Suprapubic skin (tissue), 4 donors: ENCODE measurements at regions not wholly inside any gene's neighbourhood (a gene's known extent, or its start where the extent isn't known, plus 50 kb on each side); places are given as distances from the start of the nearest gene placed in this dataset.

Experiments used
- DNase-seq, 2 donors: peaks; one replicate each; pipeline ENCODE4 v3.0.0-alpha.2; 2019; ENCODE audit warnings: low spot score in 2 of 2
- H3K27ac ChIP-seq: fragments of 200-600 bp; sonication (generic); one replicate; pipeline ENCODE4 v1.5.1; 2019
- H3K27me3 ChIP-seq: fragments of 200-600 bp; sonication (generic); one replicate; pipeline ENCODE4 v1.5.1; 2019
- H3K36me3 ChIP-seq: fragments of 200-600 bp; sonication (generic); one replicate; pipeline ENCODE4 v1.5.1; 2019
- H3K4me1 ChIP-seq: fragments of 200-600 bp; sonication (generic); one replicate; pipeline ENCODE4 v1.5.1; 2019
- H3K4me3 ChIP-seq: fragments of 200-600 bp; sonication (generic); one replicate; pipeline ENCODE4 v1.5.1; 2019; ENCODE audit warnings: mild to moderate bottlenecking
- H3K9me3 ChIP-seq: fragments of 200-600 bp; sonication (generic); one replicate; pipeline ENCODE4 v1.5.1; 2019
- EP300 ChIP-seq: sonication (generic); formaldehyde crosslinking; IDR thresholded peaks from one replicate; pipeline ENCODE4 v1.6.1; 2017; ENCODE audit warnings: antibody characterized with exemption
- POLR2A ChIP-seq, 2 donors: fragments of 450-650 bp; IDR thresholded peaks; one replicate each; pipeline ENCODE4 v1.6.1; 2017; ENCODE audit warnings: antibody characterized with exemption in 2 of 2, mild to moderate bottlenecking in 2 of 2, moderate library complexity in 2 of 2
- POLR2AphosphoS5 ChIP-seq, 3 donors: sonication (generic); formaldehyde crosslinking; IDR thresholded peaks; one replicate each; pipeline ENCODE4 v1.6.1; 2017; ENCODE audit warnings: antibody characterized with exemption in 3 of 3
- WGBS: methylation state at CpG from one replicate; pipeline ENCODE4 v1.1.5; 2018; 5-methylcytosine and 5-hydroxymethylcytosine counted together
- TF ChIP-seq, protein P1 (sequence below), 2 donors: fragments of 200-600 bp in 1 of 2; fragments of 450-650 bp in 1 of 2; sonication (generic) in 1 of 2; IDR thresholded peaks; one replicate each; pipeline ENCODE4 v1.5.1; 2016 to 2019; ENCODE audit warnings: antibody characterized with exemption in 2 of 2, mild to moderate bottlenecking in 1 of 2, moderate library complexity in 1 of 2

DNA sequence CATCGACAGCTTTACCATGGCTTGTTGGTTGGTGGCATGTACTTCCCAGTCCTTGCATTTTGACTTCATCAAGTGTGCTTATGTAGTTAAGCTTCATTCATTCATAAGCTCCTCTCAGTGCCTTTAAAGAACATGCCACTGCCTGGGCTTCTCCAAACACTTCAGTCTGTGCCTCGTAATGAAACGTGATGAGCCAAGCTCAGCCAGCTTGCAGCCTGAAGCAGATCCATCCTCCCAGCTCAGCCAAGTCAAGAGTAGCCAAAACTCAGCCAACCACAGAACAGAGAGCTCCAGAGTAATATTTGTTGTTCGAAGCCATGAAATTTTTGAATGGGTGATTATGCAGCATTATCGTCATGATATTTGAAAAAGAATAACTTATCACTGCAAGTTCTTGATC lies 989.7 kb downstream of the EFNB2 start:
- H3K4me3 ChIP-seq, result no peak overlapping the region
- H3K9me3 ChIP-seq, result no peaks in the 10 kb centered on the region
- no peak for DNase-seq
- no peaks in the 10 kb centered on the region for H3K4me1 ChIP-seq
- H3K27me3 ChIP-seq, result no peaks in the 10 kb centered on the region
- H3K27ac ChIP-seq, result no peak overlapping the region
- 63% methylated on average over 5 of the region's 5 CpGs for WGBS
- H3K36me3 ChIP-seq, result no peaks in the 10 kb centered on the region
- TF ChIP-seq POLR2A (IDR thresholded peaks at IDR 0.05) (no peak), EP300 (no peak), POLR2AphosphoS5 (IDR thresholded peaks at IDR 0.05) (no peak)
- TF ChIP-seq, protein P1, sequence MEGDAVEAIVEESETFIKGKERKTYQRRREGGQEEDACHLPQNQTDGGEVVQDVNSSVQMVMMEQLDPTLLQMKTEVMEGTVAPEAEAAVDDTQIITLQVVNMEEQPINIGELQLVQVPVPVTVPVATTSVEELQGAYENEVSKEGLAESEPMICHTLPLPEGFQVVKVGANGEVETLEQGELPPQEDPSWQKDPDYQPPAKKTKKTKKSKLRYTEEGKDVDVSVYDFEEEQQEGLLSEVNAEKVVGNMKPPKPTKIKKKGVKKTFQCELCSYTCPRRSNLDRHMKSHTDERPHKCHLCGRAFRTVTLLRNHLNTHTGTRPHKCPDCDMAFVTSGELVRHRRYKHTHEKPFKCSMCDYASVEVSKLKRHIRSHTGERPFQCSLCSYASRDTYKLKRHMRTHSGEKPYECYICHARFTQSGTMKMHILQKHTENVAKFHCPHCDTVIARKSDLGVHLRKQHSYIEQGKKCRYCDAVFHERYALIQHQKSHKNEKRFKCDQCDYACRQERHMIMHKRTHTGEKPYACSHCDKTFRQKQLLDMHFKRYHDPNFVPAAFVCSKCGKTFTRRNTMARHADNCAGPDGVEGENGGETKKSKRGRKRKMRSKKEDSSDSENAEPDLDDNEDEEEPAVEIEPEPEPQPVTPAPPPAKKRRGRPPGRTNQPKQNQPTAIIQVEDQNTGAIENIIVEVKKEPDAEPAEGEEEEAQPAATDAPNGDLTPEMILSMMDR (IDR thresholded peaks at IDR 0.05), result no peak

GRCh38 chr13:105543742-105544141 lies 991.7 kb downstream of the EFNB2 start:
- H3K27ac ChIP-seq, result no peak overlapping the region
- DNase-seq, result no peak
- H3K9me3 ChIP-seq, result no peaks in the 10 kb centered on the region
- 65% methylated on average over 2 of the region's 2 CpGs for WGBS
- H3K4me1 ChIP-seq, result no peaks in the 10 kb centered on the region
- TF ChIP-seq, protein P1 (IDR thresholded peaks at IDR 0.05), result no peak
- TF ChIP-seq POLR2AphosphoS5 (IDR thresholded peaks at IDR 0.05) (no peak), EP300 (no peak), POLR2A (IDR thresholded peaks at IDR 0.05) (no peak)
- no peaks in the 10 kb centered on the region for H3K27me3 ChIP-seq
- no peaks in the 10 kb centered on the region for H3K36me3 ChIP-seq
- H3K4me3 ChIP-seq, result no peak overlapping the region

- H3K36me3 ChIP-seq, result no peaks in the 10 kb centered on the region
- WGBS, result 93% methylated on average over 2 of the region's 2 CpGs
- TF ChIP-seq POLR2AphosphoS5 (IDR thresholded peaks at IDR 0.05) (no peak), POLR2A (IDR thresholded peaks at IDR 0.05) (no peak), EP300 (no peak)
- TF ChIP-seq, protein P1 (IDR thresholded peaks at IDR 0.05), result no peak
These were observed 993.9 kb downstream of the EFNB2 start for GRCh38 chr13:105541565-105541964.

GRCh38 chr13:105538346-105538745 lies 997.1 kb downstream of the EFNB2 start:
- H3K4me1 ChIP-seq, result no peaks in the 10 kb centered on the region
- no peak overlapping the region for H3K27ac ChIP-seq
- no peaks in the 10 kb centered on the region for H3K27me3 ChIP-seq
- H3K4me3 ChIP-seq, result no peak overlapping the region
- H3K9me3 ChIP-seq, result no peaks in the 10 kb centered on the region
- no peak for TF ChIP-seq EP300
- no peaks in the 10 kb centered on the region for H3K36me3 ChIP-seq
- DNase-seq, result no peak
- 65% methylated on average over 4 of the region's 4 CpGs for WGBS

More at GRCh38 chr13:105541565-105541964, 993.9 kb downstream of the EFNB2 start:
- DNase-seq, result no peak
- Histone ChIP-seq H3K4me3 (no peak overlapping the region), H3K4me1 (no peaks in the 10 kb centered on the region), H3K27me3 (no peaks in the 10 kb centered on the region), H3K27ac (no peak overlapping the region), H3K9me3 (no peaks in the 10 kb centered on the region)

GRCh38 chr13:105537113-105537512 lies 998.3 kb downstream of the EFNB2 start:
- no peak for DNase-seq
- WGBS, result 66% methylated on average over 7 of the region's 7 CpGs
- Histone ChIP-seq H3K4me3 (no peak overlapping the region), H3K36me3 (no peaks in the 10 kb centered on the region), H3K9me3 (no peaks in the 10 kb centered on the region), H3K27ac (no peak overlapping the region), H3K4me1 (no peaks in the 10 kb centered on the region), H3K27me3 (no peaks in the 10 kb centered on the region)
- no peak for TF ChIP-seq POLR2A (IDR thresholded peaks at IDR 0.05)
- no peak for TF ChIP-seq POLR2AphosphoS5 (IDR thresholded peaks at IDR 0.05)
- TF ChIP-seq, protein P1 (IDR thresholded peaks at IDR 0.05), result no peak
- TF ChIP-seq EP300, result no peak

- WGBS, result 95% methylated on average over 3 of the region's 3 CpGs
- TF ChIP-seq, protein P1 (IDR thresholded peaks at IDR 0.05), result no peak
- TF ChIP-seq POLR2AphosphoS5 (IDR thresholded peaks at IDR 0.05) (no peak), POLR2A (IDR thresholded peaks at IDR 0.05) (no peak), EP300 (no peak)
These were observed 1005.0 kb downstream of the EFNB2 start for GRCh38 chr13:105530468-105530867.

More at GRCh38 chr13:105530468-105530867, 1005.0 kb downstream of the EFNB2 start:
- Histone ChIP-seq H3K9me3 (no peaks in the 10 kb centered on the region), H3K36me3 (no peaks in the 10 kb centered on the region), H3K27ac (no peak overlapping the region), H3K4me3 (no peak overlapping the region), H3K4me1 (no peaks in the 10 kb centered on the region), H3K27me3 (no peaks in the 10 kb centered on the region)
- DNase-seq, result no peak
